Lower lobe of right lung (tissue), 2 donors: ENCODE measurements at regions not wholly inside any gene's neighbourhood (a gene's known extent, or its start where the extent isn't known, plus 50 kb on each side); places are given as distances from the start of the nearest gene placed in this dataset.
A peak's percentile ranks its signal among the peaks of the same experiment; 100 is the strongest.

Experiments used
- ATAC-seq, 2 donors: fragments of 200-7000 bp; cut with Tn5 transposase; one replicate each; pipeline ENCODE4 v1.9.1; 2020 to 2022; ENCODE audit warnings: mild to moderate bottlenecking in 2 of 2, moderate library complexity in 2 of 2
- DNase-seq: peaks from one replicate; pipeline ENCODE4 v3.0.0-alpha.2; 2020
- H3K27ac ChIP-seq: fragments of 200-600 bp; one replicate; pipeline ENCODE4 v1.8.0; 2022
- H3K27me3 ChIP-seq: fragments of 200-600 bp; one replicate; pipeline ENCODE4 v1.8.0; 2022; ENCODE audit warnings: low read depth
- H3K36me3 ChIP-seq: fragments of 200-600 bp; one replicate; pipeline ENCODE4 v1.8.0; 2022; ENCODE audit warnings: mild to moderate bottlenecking
- H3K4me1 ChIP-seq: fragments of 200-600 bp; one replicate; pipeline ENCODE4 v1.8.0; 2022
- H3K4me3 ChIP-seq: fragments of 200-600 bp; one replicate; pipeline ENCODE4 v1.8.0; 2022; ENCODE audit warnings: mild to moderate bottlenecking
- H3K9me3 ChIP-seq: fragments of 200-600 bp; one replicate; pipeline ENCODE4 v1.8.0; 2022
- intact Hi-C: fragments of 100-400 bp; cut with DNase I; formaldehyde crosslinking; loops from one replicate; pipeline ENCODE4 v1.11.0; 2022
- TF ChIP-seq, protein P1 (sequence below): fragments of 200-600 bp; IDR thresholded peaks from one replicate; pipeline ENCODE4 v1.8.0; 2022; ENCODE audit warnings: antibody characterized with exemption, mild to moderate bottlenecking
- donor health status: DM: no; HTN: yes; CAD: no; lungs with severe emphysema.

DNA sequence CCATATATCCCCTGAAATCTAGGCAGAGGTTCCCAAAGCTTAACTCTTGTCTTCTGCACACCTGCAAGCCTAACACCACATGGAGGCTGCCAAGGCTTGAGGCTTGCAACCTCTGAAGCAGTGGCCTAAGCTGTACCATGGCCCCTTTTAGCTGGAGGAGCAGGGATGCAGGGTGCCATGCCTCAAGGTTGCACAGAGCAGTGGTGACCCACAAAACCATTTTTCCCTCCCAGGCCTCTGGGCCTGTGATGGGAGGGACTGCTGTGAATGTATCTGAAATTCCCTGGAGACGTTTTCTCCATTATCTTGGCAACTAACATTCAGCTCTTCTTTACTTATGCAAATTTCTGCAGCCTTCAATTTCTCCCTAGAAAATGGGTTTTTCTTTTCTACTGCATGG, 210.0 kb upstream of the KITLG start:
- Histone ChIP-seq H3K27ac (no peak overlapping the region), H3K9me3 (peaks cover 15% of the 10 kb centered on the region), H3K36me3 (no peaks in the 10 kb centered on the region), H3K4me3 (no peak overlapping the region), H3K27me3 (no peaks in the 10 kb centered on the region), H3K4me1 (no peaks in the 10 kb centered on the region)
- ATAC-seq (no peak), DNase-seq (no peak)
- intact Hi-C loops = no loop called here
- TF ChIP-seq, protein P1, sequence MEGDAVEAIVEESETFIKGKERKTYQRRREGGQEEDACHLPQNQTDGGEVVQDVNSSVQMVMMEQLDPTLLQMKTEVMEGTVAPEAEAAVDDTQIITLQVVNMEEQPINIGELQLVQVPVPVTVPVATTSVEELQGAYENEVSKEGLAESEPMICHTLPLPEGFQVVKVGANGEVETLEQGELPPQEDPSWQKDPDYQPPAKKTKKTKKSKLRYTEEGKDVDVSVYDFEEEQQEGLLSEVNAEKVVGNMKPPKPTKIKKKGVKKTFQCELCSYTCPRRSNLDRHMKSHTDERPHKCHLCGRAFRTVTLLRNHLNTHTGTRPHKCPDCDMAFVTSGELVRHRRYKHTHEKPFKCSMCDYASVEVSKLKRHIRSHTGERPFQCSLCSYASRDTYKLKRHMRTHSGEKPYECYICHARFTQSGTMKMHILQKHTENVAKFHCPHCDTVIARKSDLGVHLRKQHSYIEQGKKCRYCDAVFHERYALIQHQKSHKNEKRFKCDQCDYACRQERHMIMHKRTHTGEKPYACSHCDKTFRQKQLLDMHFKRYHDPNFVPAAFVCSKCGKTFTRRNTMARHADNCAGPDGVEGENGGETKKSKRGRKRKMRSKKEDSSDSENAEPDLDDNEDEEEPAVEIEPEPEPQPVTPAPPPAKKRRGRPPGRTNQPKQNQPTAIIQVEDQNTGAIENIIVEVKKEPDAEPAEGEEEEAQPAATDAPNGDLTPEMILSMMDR = no peak

DNA sequence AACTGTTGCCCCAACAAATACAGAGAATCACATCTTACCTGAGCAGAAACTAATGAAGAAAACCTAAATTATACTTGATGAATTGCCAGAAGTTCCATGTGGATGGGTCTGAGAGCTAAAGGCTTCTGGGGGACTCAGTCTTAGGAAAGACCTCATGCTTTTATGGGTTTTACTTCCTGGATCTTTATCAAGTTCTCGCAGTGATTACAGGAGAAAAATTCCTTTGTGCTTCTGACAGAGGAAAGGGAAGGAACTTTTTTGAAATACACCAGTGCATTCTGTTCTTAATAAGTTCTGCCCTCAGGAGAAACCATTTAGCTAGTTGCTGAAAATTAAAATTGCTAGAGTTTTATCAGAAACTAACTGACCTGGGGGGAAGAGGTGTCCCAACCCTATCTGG, 203.9 kb upstream of the KITLG start:
- Histone ChIP-seq H3K9me3 (no peaks in the 10 kb centered on the region), H3K27ac (no peak overlapping the region), H3K27me3 (no peaks in the 10 kb centered on the region), H3K36me3 (no peaks in the 10 kb centered on the region), H3K4me1 (no peaks in the 10 kb centered on the region), H3K4me3 (no peak overlapping the region)
- DNase-seq = no peak
- TF ChIP-seq, protein P1 = no peak
- ATAC-seq = no peak
- intact Hi-C loops = no loop called here

DNA sequence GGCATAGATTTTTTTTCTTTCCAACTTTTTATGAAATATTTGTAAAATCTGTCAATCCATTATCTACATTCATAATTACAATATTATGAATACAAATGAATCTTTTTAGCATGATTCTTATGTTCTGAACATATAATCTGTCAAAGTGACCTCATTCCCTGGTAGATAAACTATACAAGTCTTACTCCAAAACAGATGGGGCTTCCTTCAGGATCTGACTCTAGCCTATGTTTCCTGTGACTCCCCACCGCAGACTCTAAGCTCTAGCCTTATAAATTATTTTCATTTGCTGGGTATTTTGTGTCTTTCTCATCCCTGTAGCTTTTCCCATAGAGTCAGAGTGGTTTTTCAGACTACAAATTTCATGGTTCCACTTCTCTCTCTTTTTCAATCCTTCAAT, 202.1 kb upstream of the KITLG start:
- no peak for DNase-seq
- Histone ChIP-seq H3K9me3 (no peaks in the 10 kb centered on the region), H3K27ac (no peak overlapping the region), H3K36me3 (no peaks in the 10 kb centered on the region), H3K27me3 (no peaks in the 10 kb centered on the region), H3K4me1 (no peaks in the 10 kb centered on the region), H3K4me3 (no peak overlapping the region)
- intact Hi-C loops = no loop called here
- ATAC-seq = no peak
- TF ChIP-seq, protein P1 = no peak

DNA sequence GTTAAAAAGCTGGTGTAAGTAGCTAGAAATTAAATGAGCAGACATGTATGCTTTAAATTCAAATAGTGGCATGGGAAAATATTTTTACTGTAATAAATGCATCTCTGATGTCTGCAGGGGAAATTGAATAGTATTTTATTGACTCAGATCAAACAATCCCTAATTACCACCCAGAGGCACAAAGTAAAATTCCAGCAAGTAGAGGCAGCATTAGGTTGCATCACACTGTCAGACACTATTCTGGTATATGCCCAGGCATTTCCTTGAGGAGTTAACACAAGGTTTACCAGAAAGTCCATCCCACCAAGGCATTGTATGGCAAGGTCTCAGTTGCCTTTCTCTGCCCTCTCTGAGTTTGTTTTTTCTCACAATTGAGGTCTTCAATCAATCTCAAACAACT, 201.6 kb upstream of the KITLG start:
- no peaks in the 10 kb centered on the region for H3K27me3 ChIP-seq
- TF ChIP-seq, protein P1 = no peak
- no peaks in the 10 kb centered on the region for H3K9me3 ChIP-seq
- no peak overlapping the region for H3K4me3 ChIP-seq
- no peaks in the 10 kb centered on the region for H3K36me3 ChIP-seq
- ATAC-seq = no peak
- H3K27ac ChIP-seq = no peak overlapping the region
- intact Hi-C loops = no loop called here
- no peaks in the 10 kb centered on the region for H3K4me1 ChIP-seq
- no peak for DNase-seq

DNA sequence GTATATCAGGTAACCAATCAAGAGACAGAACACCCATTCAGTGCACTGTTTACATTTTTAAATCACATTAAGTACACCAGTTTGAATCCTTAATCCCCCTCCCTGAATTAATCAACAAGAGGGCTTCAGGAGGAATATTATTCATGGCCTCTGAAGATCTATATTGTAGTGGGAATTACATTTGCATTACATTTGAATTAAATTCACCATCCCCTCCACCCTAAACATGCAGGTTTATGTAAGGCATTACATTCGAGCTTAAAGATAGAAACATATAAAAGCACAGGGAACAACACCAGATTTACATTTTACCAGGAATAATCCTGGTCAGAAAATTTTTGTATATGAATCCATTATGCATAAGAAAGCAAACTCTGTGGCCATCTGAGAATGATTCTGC, 197.8 kb upstream of the KITLG start:
- Histone ChIP-seq H3K4me1 (no peaks in the 10 kb centered on the region), H3K36me3 (no peaks in the 10 kb centered on the region), H3K9me3 (no peaks in the 10 kb centered on the region), H3K27ac (no peak overlapping the region), H3K4me3 (no peak overlapping the region), H3K27me3 (no peaks in the 10 kb centered on the region)
- intact Hi-C loops = no loop called here
- ATAC-seq (no peak), DNase-seq (no peak)
- TF ChIP-seq, protein P1 = no peak

DNA sequence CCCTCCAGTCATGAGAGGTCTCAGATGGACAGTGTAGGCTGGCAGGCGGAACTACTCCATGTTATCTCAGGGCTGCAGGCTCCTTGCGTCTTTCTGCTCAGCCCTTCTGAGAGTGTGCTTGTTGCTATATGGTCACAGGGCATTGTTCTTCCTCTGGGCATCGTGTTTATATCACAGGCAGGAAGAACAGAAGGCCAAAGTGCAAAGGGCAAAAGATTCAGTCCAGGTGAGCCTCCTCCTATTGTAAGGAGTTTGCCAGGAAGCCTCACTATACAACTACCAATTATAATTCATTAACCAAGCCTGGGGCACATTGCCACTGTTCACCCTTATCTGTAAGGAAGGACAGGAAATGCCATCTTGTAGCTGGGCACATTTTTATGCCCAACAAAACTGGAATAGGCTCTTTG, 195.5 kb upstream of the KITLG start:
- Histone ChIP-seq H3K4me3 (no peak overlapping the region), H3K27me3 (no peaks in the 10 kb centered on the region), H3K9me3 (no peaks in the 10 kb centered on the region), H3K36me3 (no peaks in the 10 kb centered on the region), H3K4me1 (no peaks in the 10 kb centered on the region), H3K27ac (no peak overlapping the region)
- peak in 1 of 2 donors; percentile 54 for ATAC-seq
- intact Hi-C loops = no loop called here
- no peak for DNase-seq
- TF ChIP-seq, protein P1 = no peak
